ENCODE measurements at regions not wholly inside any gene's neighbourhood (a gene's known extent, or its start where the extent isn't known, plus 50 kb on each side); places are given as distances from the start of the nearest gene placed in this dataset.

GRCh38 chr3:6791161-6791560 is 69.8 kb upstream of the GRM7 start:
- no peak for TF ChIP-seq POLR2A (IDR thresholded peaks at IDR 0.05)
- TF ChIP-seq POLR2AphosphoS5 (IDR thresholded peaks at IDR 0.05), result no peak
- no peak for TF ChIP-seq CTCF (IDR thresholded peaks at IDR 0.05)
